Right renal cortex interstitium (tissue), 3 donors: ENCODE measurements at regions not wholly inside any gene's neighbourhood (a gene's known extent, or its start where the extent isn't known, plus 50 kb on each side); places are given as distances from the start of the nearest gene placed in this dataset.

Source experiments
- DNase-seq, 3 donors: peaks; one replicate each; pipeline ENCODE4 v3.0.0-alpha.2; 2013; ENCODE audit warnings: low read depth in 3 of 3, low spot score in 2 of 3

DNA sequence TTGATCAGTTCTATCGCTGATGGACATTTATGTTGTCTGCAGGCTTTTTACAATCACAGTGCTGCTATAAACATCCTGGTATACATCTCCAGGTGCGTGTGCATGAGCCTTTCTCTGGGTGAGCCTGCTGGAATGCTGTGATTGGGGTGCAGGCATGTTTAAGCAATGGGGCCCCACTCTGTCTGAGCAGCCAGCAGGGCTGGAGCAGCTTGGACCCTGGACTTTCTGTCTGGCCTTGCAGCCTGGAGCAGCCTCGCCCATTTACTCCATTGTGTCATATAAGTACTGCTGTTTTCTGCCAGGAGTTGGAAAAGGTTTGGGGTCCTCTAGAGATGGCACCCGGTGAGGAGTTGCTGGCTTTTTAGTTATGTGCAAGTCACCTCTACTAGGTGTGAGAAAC, 199.0 kb downstream of the KIF26A start:
- DNase-seq, result no peak

DNA sequence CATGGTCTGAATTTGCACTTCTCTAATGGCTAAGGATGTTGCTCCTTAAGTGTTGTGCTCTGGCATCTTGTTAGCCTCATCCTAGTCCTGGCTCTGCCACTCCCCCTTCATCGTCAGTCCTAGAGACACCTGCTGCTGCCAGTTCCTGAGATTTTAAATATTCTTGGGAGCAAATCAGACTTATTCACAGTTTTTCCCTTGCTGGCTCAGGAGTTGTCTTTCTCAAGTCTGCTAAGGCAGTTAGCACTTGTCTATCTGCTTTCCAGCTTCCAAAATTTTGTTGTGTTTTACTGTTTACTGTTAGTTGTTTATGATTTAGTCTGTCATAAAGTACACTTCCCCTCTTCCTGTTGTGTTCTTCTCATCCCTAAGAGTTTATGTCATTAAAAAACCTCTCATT, 201.0 kb downstream of the KIF26A start:
- DNase-seq, result no peak

DNA sequence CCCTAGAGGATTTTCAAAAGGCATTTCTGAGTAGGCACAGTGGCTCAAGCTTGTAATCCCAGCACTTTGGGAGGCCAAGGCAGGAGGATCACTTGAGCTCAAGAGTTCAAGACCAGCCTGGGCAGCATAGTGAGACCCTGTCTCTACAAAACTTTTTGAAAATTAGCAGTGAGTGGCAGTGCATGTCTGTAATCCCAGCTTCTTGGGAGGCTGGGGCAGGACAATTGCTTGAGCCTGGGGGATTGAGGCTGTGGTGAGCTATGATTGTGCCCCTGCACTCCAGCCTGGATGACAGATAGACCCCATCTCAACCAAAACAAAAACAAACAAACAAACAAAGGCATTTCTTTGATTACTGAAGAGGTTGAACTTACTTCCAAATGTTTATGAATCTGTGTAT, 201.4 kb downstream of the KIF26A start:
- DNase-seq, result no peak

- DNase-seq, result peak; percentile 10 to 33 (median 27)
Measured at GRCh38 chr14:104341532-104342434, 203.4 kb downstream of the KIF26A start.

DNA sequence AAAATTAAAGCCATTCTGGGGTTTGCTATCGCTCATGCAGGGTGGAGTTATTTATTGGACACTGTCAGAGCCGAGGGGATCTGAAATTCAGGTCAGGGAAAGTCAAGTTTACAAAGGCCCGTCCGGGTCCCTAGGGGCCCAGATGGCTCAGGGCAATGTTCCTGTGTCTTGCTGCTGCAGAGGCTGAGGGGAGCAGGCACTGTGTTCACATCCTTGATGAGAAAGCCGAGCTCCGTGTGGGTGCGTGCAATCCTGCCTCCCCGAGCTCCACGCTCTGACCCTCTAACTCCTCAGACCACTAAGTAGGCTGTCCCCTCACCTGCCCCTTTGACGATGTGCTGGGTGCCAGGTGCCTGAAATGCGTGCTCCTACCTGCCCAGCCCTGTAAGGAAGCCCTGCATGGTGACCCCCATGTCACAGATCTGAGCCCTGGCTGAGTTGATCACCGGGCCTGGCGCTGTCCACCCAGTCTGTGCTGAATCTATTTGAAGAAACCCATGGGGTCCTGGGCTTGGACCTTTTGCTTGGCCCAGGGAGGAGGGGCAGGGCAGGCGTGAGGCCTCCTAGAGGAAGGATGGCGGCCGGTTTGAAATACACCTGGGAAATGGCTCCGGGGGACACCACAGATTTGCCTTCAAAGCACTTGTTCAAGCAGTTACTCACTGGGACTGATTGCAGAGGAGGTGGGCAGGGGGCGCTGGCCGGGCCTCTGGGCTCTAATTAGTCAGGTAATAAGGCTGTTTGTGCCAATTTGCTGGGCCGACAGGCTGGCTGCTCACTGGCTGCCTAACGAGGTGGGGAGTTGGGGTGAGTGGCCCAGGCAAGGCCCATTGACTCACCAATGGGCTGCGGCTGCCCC, 204.3 kb downstream of the KIF26A start:
- peak in 1 of 3 donors; percentile 41 for DNase-seq

- no peak for DNase-seq
Measured at GRCh38 chr14:104343294-104343625, 204.9 kb downstream of the KIF26A start.

DNA sequence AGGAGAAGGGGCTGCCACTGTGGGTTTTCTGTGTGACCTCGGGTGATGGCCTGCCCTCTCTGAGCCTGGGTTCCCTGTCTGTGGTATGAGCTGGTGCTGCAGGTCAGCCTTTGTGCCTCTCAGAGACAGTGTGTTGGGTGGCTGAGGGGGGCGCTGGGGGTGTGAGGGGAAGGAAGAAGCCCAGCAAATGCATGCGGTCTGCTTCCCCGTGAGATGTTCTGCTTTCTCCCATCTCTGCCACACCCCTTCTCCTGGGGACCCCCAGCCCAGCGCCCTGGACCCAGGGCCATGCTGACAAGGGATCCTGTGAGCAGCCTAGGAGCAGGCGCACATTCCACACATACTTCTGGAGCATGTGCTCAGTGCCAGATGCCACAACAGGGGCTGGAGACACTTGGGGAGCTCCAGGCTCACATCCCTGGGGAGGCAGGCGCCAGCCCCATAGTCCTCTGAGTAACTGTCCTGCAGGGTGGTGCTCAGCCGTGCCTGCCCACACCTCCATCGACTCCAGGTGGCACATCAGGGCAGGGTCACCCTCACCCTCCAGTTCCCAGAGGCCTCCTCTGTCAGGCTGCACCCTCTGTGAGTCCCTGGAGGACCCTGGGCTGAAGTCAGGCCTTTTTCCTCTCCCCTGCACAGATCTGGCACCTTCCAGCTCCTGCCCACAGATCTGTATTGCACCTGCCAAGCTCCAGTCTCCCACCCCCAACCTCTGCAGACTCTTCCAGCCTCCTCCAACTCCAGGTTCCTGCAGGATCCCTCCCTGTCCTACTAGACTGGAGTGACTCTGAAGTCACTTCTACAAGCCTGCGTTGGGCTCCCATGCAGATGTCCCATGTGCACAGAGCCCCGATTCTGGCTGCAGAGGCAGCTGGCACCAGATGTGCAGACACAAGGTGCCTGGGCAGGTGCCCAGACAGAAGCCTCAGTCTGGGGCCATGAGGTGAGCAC, 205.6 kb downstream of the KIF26A start:
- DNase-seq, result no peak

DNA sequence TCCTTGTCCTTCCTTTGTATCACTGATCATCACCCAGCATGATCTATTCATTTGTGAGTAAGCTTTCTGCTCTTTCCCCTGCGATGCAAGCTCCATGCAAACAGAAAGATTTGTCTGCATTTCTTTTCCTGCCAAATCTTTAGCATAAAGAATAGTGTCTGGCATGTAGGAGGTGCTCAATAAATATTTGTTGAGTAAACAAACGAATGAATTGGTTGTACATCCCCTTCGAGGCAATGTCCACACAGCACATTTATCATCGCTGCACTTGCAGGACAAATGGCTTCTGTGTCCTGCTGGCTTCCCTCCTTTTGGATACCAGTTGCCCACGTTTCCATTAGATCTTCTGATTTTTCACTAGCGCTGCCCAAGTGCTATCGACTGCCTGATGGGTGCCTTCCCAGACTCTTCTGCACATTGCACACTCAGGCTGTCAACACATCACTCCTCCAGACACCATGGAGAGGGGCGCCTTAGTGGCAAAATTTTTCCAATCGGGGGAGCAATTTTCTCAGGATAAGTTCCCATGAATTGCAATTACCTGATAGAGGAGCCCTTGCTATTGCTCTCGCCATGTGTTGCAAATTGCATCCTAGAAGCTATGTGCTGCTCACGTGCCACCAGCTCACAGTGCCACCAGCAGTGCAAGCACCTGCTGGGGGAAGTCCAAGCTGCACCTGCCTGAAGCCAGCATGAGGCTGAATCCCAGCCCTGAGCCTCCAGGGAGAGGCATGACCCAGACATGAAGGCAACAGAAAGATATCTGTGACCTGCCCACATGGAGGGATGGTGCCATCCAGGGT, 206.6 kb downstream of the KIF26A start:
- no peak for DNase-seq

- no peak for DNase-seq
Measured at GRCh38 chr14:104345621-104346462, 207.5 kb downstream of the KIF26A start.

- DNase-seq, result no peak
Measured at GRCh38 chr14:104346608-104347007, 208.2 kb downstream of the KIF26A start.

- no peak for DNase-seq
Measured at GRCh38 chr14:104348741-104349140, 210.4 kb downstream of the KIF26A start.

- DNase-seq, result no peak
Measured at GRCh38 chr14:104349950-104350349, 211.6 kb downstream of the KIF26A start.

- DNase-seq, result peak in 1 of 3 donors; percentile 29
Measured at GRCh38 chr14:104350463-104351185, 212.2 kb downstream of the KIF26A start.

GRCh38 chr14:104351849-104352492, 213.6 kb downstream of the KIF26A start:
- DNase-seq, result no peak

DNA sequence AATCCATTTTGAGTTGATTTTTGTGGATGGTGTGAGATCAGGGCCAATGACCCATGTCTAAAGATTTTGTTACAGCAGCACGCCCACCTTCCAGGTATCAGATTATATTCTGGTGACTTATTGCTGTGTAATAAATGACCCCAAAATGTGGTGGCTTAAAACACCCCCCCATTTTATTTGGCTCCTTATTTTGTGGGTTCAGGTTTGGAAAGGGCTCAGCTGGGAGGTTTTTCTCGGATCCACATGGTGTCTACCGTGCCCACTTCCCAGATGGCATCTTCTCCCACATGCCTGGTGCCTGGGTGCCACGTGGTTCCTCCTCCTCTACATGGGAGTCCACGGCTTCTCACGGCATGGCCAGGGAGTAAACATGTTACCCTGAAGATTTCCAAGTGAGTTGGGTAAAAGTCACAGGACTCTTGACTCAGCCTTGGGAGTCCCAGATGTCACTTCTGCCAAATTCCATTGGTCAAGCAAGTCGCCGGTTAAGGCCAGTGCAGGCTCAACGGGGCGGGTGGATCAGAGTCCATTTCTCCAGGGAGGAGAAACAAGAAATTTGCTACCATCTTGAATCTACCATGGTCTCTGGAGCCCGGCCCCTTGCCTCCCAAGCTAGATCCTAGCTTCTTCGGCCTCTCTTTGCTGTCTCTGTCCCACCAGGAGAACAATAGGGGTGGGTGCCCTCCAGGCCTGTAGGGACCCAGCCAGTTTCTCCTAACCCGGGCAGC, 214.3 kb downstream of the KIF26A start:
- DNase-seq, result no peak

DNA sequence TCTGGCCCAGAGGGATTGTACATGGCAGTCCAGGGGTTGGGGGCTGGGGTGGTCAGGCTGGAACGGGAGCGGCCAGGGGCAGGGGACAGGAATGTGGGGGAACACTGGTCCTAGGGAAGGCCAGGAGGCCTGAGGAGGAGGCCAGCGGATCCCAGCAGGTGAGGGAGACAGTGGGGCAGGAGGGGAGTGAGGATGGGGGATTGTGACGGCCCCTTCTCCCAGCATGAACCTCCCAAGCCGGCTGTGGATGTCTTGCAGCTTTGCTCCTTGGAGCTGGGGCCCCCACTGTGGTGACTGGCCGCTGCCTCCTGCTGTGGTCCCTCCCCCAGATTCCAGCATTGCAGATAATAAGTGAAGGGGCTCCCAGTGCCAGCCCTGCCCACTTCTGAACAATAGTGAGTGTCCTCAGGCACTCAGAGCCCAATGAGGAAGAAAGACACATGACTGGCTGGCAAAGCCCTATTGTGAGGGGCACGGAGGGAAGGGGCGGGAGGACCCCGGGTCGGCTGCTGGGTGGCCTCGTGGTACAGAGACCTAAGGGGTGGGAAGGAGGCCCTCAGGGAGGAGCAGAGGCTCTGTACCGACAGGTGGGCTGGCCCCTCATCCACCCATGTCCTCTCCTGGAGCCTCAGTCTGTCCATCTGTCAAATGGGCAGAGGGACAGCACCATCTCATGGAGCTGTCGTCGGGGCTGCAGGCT, 215.0 kb downstream of the KIF26A start:
- DNase-seq, result no peak
